Brain microvascular endothelial cell (primary cell): ENCODE measurements at regions not wholly inside any gene's neighbourhood (a gene's known extent, or its start where the extent isn't known, plus 50 kb on each side); places are given as distances from the start of the nearest gene placed in this dataset.

ENCODE experiments used
- DNase-seq: peaks from one replicate; pipeline ENCODE4 v3.0.0-alpha.2; 2020
- H3K27ac ChIP-seq: fragments of 250-450 bp; sonication (Bioruptor Pico); 2 replicates; pipeline ENCODE4 v1.5.1; 2020; ENCODE audit warnings: mild to moderate bottlenecking, moderate library complexity
- H3K27me3 ChIP-seq: fragments of 250-450 bp; sonication (Bioruptor Pico); replicated peaks from 2 replicates; pipeline ENCODE4 v1.5.1; 2020; ENCODE audit warnings: mild to moderate bottlenecking
- H3K36me3 ChIP-seq: fragments of 250-450 bp; sonication (Bioruptor Pico); replicated peaks from 2 replicates; pipeline ENCODE4 v1.5.1; 2020; ENCODE audit warnings: mild to moderate bottlenecking
- H3K4me3 ChIP-seq: 2 replicates; pipeline ENCODE4 v1.5.1; 2011; ENCODE audit warnings: low read depth, mild to moderate bottlenecking, control low read depth, low read length, moderate library complexity
- CTCF ChIP-seq: IDR thresholded peaks from 2 replicates; pipeline ENCODE4 v1.5.1; 2011; ENCODE audit warnings: low read depth, mild to moderate bottlenecking, moderate library complexity, low read length, control low read depth, inconsistent platforms; ENCODE audit errors: missing control alignments
- in situ Hi-C: cut with HindIII; loops from 2 replicates; pipeline ENCODE4 v1.10.0; 2017; ENCODE audit warnings: low sequenced_read_pairs, low pct_ligation_motif_present

GRCh38 chr3:82493858-82494257, 732.4 kb upstream of the GBE1 start:
- Histone ChIP-seq H3K27me3 (no peaks in the 10 kb centered on the region), H3K27ac (no peak overlapping the region), H3K36me3 (no peaks in the 10 kb centered on the region), H3K4me3 (no peak overlapping the region)
- in situ Hi-C loops, result no loop called here
- TF ChIP-seq CTCF, result no peak
- DNase-seq, result no peak

- H3K27me3 ChIP-seq, result no peaks in the 10 kb centered on the region
- TF ChIP-seq CTCF, result no peak
- DNase-seq, result no peak
- no peaks in the 10 kb centered on the region for H3K36me3 ChIP-seq
- no peak overlapping the region for H3K4me3 ChIP-seq
- H3K27ac ChIP-seq, result no peak overlapping the region
- in situ Hi-C loops, result no loop called here
These were observed 713.9 kb upstream of the GBE1 start for GRCh38 chr3:82475306-82475705.

- no peak for TF ChIP-seq CTCF
- DNase-seq, result peak; percentile 5
- no peak overlapping the region for H3K4me3 ChIP-seq
- H3K27ac ChIP-seq, result no peak overlapping the region
- no peaks in the 10 kb centered on the region for H3K27me3 ChIP-seq
- in situ Hi-C loops, result no loop called here
- H3K36me3 ChIP-seq, result no peaks in the 10 kb centered on the region
These were observed 713.3 kb upstream of the GBE1 start for GRCh38 chr3:82474711-82475110.

GRCh38 chr3:82473864-82474541, 712.6 kb upstream of the GBE1 start:
- in situ Hi-C loops, result no loop called here
- no peak for TF ChIP-seq CTCF
- no peak overlapping the region for H3K4me3 ChIP-seq

GRCh38 chr3:82467051-82467450, 705.6 kb upstream of the GBE1 start:
- in situ Hi-C loops, result no loop called here
- no peak for DNase-seq

More at GRCh38 chr3:82473864-82474541, 712.6 kb upstream of the GBE1 start:
- H3K36me3 ChIP-seq, result no peaks in the 10 kb centered on the region
- H3K27ac ChIP-seq, result no peak overlapping the region
- DNase-seq, result no peak
- H3K27me3 ChIP-seq, result no peaks in the 10 kb centered on the region

More at GRCh38 chr3:82467051-82467450, 705.6 kb upstream of the GBE1 start:
- Histone ChIP-seq H3K27me3 (no peaks in the 10 kb centered on the region), H3K36me3 (no peaks in the 10 kb centered on the region), H3K27ac (no peak overlapping the region), H3K4me3 (no peak overlapping the region)
- no peak for TF ChIP-seq CTCF
